H1 (cell line): ENCODE measurements at regions not wholly inside any gene's neighbourhood (a gene's known extent, or its start where the extent isn't known, plus 50 kb on each side); places are given as distances from the start of the nearest gene placed in this dataset.

Source experiments
- CTCF ChIA-PET: fragments of 300-600 bp; sonication (Branson Sonifier 250); formaldehyde crosslinking; loops from one replicate; lab custom pipeline; 2021; ENCODE audit not compliant: partially characterized antibody; lab: Charles Lee
- POLR2A ChIA-PET: fragments of 300-600 bp; sonication (Branson Sonifier 250); formaldehyde crosslinking; loops from one replicate; lab custom pipeline; 2021; ENCODE audit warnings: inconsistent platforms; ENCODE audit not compliant: partially characterized antibody; lab: Charles Lee
- DNase-seq, 2 experiments: peaks; one replicate each; pipeline versions ENCODE4 v3.0.0 to v3.0.0-alpha.2; 2010 to 2022; ENCODE audit warnings: low spot score in 2 of 2, low read depth in 1 of 2, mixed read lengths in 1 of 2
- FAIRE-seq: peaks from 2 replicates; lab custom pipeline; 2011; peaks lifted over from hg19 to GRCh38; lab: Jason Lieb, UNC
- H2AFZ ChIP-seq: 2 replicates; pipeline ENCODE4 v1.8.1; 2012; ENCODE audit warnings: low read length, inconsistent platforms
- H2AK5ac ChIP-seq: 2 replicates; pipeline ENCODE4 v1.6.1; 2013; ENCODE audit warnings: low read depth, low read length
- H2BK120ac ChIP-seq: replicated peaks from 2 replicates; pipeline ENCODE3; 2013; ENCODE audit warnings: low read depth, low read length, inconsistent platforms
- H2BK12ac ChIP-seq: 2 replicates; pipeline ENCODE4 v1.6.1; 2013; ENCODE audit warnings: low read depth, low read length
- H2BK15ac ChIP-seq: 2 replicates; pipeline ENCODE4 v1.6.1; 2013; ENCODE audit warnings: low read length
- H2BK20ac ChIP-seq: 2 replicates; pipeline ENCODE4 v1.6.1; 2013; ENCODE audit warnings: low read length
- H2BK5ac ChIP-seq: 2 replicates; pipeline ENCODE4 v1.6.1; 2013; ENCODE audit warnings: low read depth, low read length
- H3K14ac ChIP-seq: 2 replicates; pipeline ENCODE4 v1.6.1; 2013; ENCODE audit warnings: inconsistent platforms; ENCODE audit not compliant: insufficient read length
- H3K18ac ChIP-seq: 2 replicates; pipeline ENCODE4 v1.6.1; 2013; ENCODE audit warnings: low read length; ENCODE audit errors: extremely low read depth
- H3K23ac ChIP-seq: 2 replicates; pipeline ENCODE4 v1.6.1; 2013; ENCODE audit warnings: inconsistent platforms; ENCODE audit not compliant: insufficient read length
- H3K23me2 ChIP-seq: 2 replicates; pipeline ENCODE4 v1.6.1; 2013; ENCODE audit warnings: low read depth, low read length
- H3K27ac ChIP-seq: 2 replicates; pipeline ENCODE4 v1.6.1; 2011; ENCODE audit warnings: low read depth, low read length, inconsistent platforms
- H3K27me3 ChIP-seq, 4 experiments: replicated peaks in 1 of 4; 1 replicate in 1 of 4; 2 replicates in 3 of 4; pipeline versions ENCODE4 v1.6.1 to v1.8.1; 2011 to 2013; ENCODE audit warnings: low read length in 3 of 4, mild to moderate bottlenecking in 3 of 4, inconsistent platforms in 2 of 4, mixed read lengths in 2 of 4, moderate library complexity in 1 of 4; ENCODE audit not compliant: control insufficient read depth in 3 of 4, insufficient read depth in 3 of 4; ENCODE audit errors: extremely low read depth in 1 of 4
- H3K36me3 ChIP-seq, 4 experiments: 2 replicates each; pipeline versions ENCODE4 v1.6.1 to v1.8.1; 2011 to 2013; ENCODE audit warnings: mild to moderate bottlenecking in 4 of 4, low read length in 3 of 4, moderate library complexity in 2 of 4, control low read depth in 1 of 4, inconsistent platforms in 1 of 4; ENCODE audit not compliant: insufficient read depth in 4 of 4, control insufficient read depth in 2 of 4
- H3K4ac ChIP-seq: replicated peaks from 2 replicates; pipeline ENCODE3; 2013; ENCODE audit warnings: low read length, low read depth, mixed read lengths, inconsistent platforms; ENCODE audit not compliant: insufficient read length
- H3K4me1 ChIP-seq, 4 experiments: replicated peaks in 1 of 4; 1 replicate in 1 of 4; 2 replicates in 3 of 4; pipeline versions ENCODE4 v1.6.1 to v1.8.1; 2011 to 2013; ENCODE audit warnings: low read length in 3 of 4, inconsistent platforms in 2 of 4, mixed read lengths in 1 of 4; ENCODE audit not compliant: insufficient read depth in 4 of 4, control insufficient read depth in 3 of 4
- H3K4me2 ChIP-seq, 2 experiments: 2 replicates each; pipeline versions ENCODE4 v1.6.1 to v1.8.1; 2011 to 2013; ENCODE audit warnings: low read depth in 2 of 2, low read length in 2 of 2, control low read depth in 1 of 2, inconsistent platforms in 1 of 2, mild to moderate bottlenecking in 1 of 2; ENCODE audit not compliant: insufficient read depth in 1 of 2
- H3K4me3 ChIP-seq, 4 experiments: fragments of 200-600, 300-600 bp in 1 of 4; sonication (generic), shearing (Covaris generic), sonication (Bioruptor Twin) in 1 of 4; 2 replicates each; pipeline versions ENCODE4 v1.5.1 to v1.8.1; 2011 to 2016; ENCODE audit warnings: low read length in 4 of 4, low read depth in 3 of 4, control low read depth in 2 of 4, inconsistent platforms in 2 of 4, mild to moderate bottlenecking in 2 of 4, mixed read lengths in 1 of 4, moderate library complexity in 1 of 4; ENCODE audit not compliant: insufficient read depth in 2 of 4; ENCODE audit errors: extremely low read depth in 1 of 4
- H3K56ac ChIP-seq: replicated peaks from 2 replicates; pipeline ENCODE3; 2013; ENCODE audit warnings: low read depth, mild to moderate bottlenecking, mixed read lengths, low read length, inconsistent platforms; ENCODE audit not compliant: insufficient read length
- H3K79me1 ChIP-seq: 2 replicates; pipeline ENCODE4 v1.6.1; 2013; ENCODE audit warnings: low read depth, low read length, control low read depth
- H3K79me2 ChIP-seq, 2 experiments: 2 replicates each; pipeline versions ENCODE4 v1.6.1 to v1.8.1; 2012 to 2013; ENCODE audit warnings: low read length in 2 of 2, mild to moderate bottlenecking in 2 of 2, inconsistent platforms in 1 of 2; ENCODE audit not compliant: insufficient read depth in 2 of 2, control insufficient read depth in 1 of 2
- H3K9ac ChIP-seq, 4 experiments: replicated peaks in 1 of 4; 1 replicate in 1 of 4; 2 replicates in 3 of 4; pipeline versions ENCODE4 v1.6.1 to v1.8.1; 2011 to 2013; ENCODE audit warnings: low read depth in 3 of 4, low read length in 3 of 4, control low read depth in 2 of 4, mild to moderate bottlenecking in 2 of 4, moderate library complexity in 2 of 4, inconsistent platforms in 1 of 4; ENCODE audit errors: extremely low read depth in 1 of 4
- H3K9me3 ChIP-seq, 2 experiments: 2 replicates each; pipeline versions ENCODE4 v1.6.1 to v1.8.1; 2012 to 2013; ENCODE audit warnings: mild to moderate bottlenecking in 2 of 2, moderate library complexity in 2 of 2, control low read depth in 1 of 2, inconsistent platforms in 1 of 2, low read depth in 1 of 2, low read length in 1 of 2, mixed read lengths in 1 of 2; ENCODE audit not compliant: insufficient read depth in 2 of 2
- H4K20me1 ChIP-seq, 2 experiments: replicated peaks in 1 of 2; 2 replicates each; pipeline versions ENCODE3 to v1.8.1; 2011 to 2013; ENCODE audit warnings: inconsistent platforms in 2 of 2, low read length in 2 of 2, mild to moderate bottlenecking in 1 of 2; ENCODE audit not compliant: insufficient read depth in 2 of 2, control insufficient read depth in 1 of 2
- H4K5ac ChIP-seq: 2 replicates; pipeline ENCODE4 v1.6.1; 2013; ENCODE audit warnings: low read length, low read depth, mixed read lengths, inconsistent platforms; ENCODE audit not compliant: insufficient read length
- H4K8ac ChIP-seq: 2 replicates; pipeline ENCODE4 v1.8.0; 2013; ENCODE audit warnings: mild to moderate bottlenecking, moderate library complexity, low read length, inconsistent platforms; ENCODE audit not compliant: insufficient read depth; ENCODE audit errors: extremely low read depth
- H4K91ac ChIP-seq: replicated peaks from 2 replicates; pipeline ENCODE3; 2013; ENCODE audit warnings: low read length, mixed read lengths, inconsistent platforms; ENCODE audit not compliant: insufficient read length
- CBX5 ChIP-seq: fragments of 300-800, 300-1000 bp; sonication (generic); IDR thresholded peaks from 2 replicates; pipeline ENCODE4 v1.7.1; 2016; ENCODE audit warnings: antibody characterized with exemption, low read length, low read depth
- CEBPB ChIP-seq: IDR thresholded peaks from 2 replicates; pipeline ENCODE4 v1.6.1; 2012; ENCODE audit warnings: low read depth, low read length
- JUND ChIP-seq: IDR thresholded peaks from 2 replicates; pipeline ENCODE4 v1.6.1; 2011; ENCODE audit warnings: mild to moderate bottlenecking, improper control_type of control experiment, low read length
- POLR2AphosphoS5 ChIP-seq: IDR thresholded peaks from 2 replicates; pipeline ENCODE4 v1.6.1; 2011; ENCODE audit warnings: low read depth, low read length
- RFX5 ChIP-seq: IDR thresholded peaks from 2 replicates; pipeline ENCODE4 v1.6.1; 2011; ENCODE audit warnings: low read depth, low read length, improper control_type of control experiment, borderline replicate concordance
- TCF12 ChIP-seq: IDR thresholded peaks from 2 replicates; pipeline ENCODE4 v1.6.1; 2011; ENCODE audit warnings: low read depth, mild to moderate bottlenecking, low read length
- WGBS, 2 experiments: shearing (Covaris generic) in 1 of 2; methylation state at CpG; one replicate each; pipeline versions ENCODE4 v1.1.6 to v1.1.7; 2013 to 2015; ENCODE audit warnings: low lambda C conversion rate in 2 of 2, mixed read lengths in 2 of 2, inconsistent platforms in 1 of 2, low coverage in 1 of 2, missing lambda C conversion rate in 1 of 2; ENCODE audit not compliant: insufficient replicate concordance in 2 of 2, insufficient coverage in 1 of 2, insufficient read length in 1 of 2; ENCODE audit errors: extremely low coverage in 1 of 2, missing lambda C conversion rate in 1 of 2; 5-methylcytosine and 5-hydroxymethylcytosine counted together

DNA sequence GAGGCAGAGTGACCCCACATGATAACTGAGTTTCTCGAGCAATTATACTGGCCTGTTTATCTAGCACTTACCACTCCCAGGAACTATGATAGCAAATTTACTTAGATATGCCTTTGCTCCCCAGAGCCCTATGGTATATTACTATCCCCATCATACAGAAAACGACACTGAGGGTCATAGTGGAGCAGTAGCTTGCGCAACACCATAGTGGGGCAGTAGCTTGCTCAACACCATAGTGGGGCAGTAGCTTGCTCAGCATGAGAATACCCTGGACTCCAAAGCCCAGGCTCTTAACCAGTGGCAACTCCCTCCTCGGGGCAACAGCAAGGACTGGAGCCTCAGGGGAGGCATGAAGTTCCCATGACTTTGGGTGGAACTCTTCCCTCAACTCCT is 211.9 kb downstream of the NPHP4 start:
- Histone ChIP-seq H2AFZ (no peak overlapping the region), H3K27ac (no peak overlapping the region), H3K4me3 (no peak overlapping the region), H3K79me2 (no peaks in the 10 kb centered on the region), H3K27me3 (no peaks in the 10 kb centered on the region), H3K9me3 (no peaks in the 10 kb centered on the region), H3K23ac (no peak overlapping the region), H3K79me1 (no peaks in the 10 kb centered on the region), H2BK5ac (no peak overlapping the region), H4K5ac (no peak overlapping the region), H4K8ac (no peak overlapping the region), H3K23me2 (no peaks in the 10 kb centered on the region), H3K9ac (no peak overlapping the region), H2BK15ac (no peak overlapping the region), H3K4ac (no peak overlapping the region), H3K4me2 (no peak overlapping the region), H2BK120ac (no peak overlapping the region), H2BK12ac (no peak overlapping the region), H3K56ac (no peak overlapping the region), H3K36me3 (no peaks in the 10 kb centered on the region), H2BK20ac (no peak overlapping the region), H3K4me1 (no peaks in the 10 kb centered on the region; a peak in 1 of 7 replicates), H4K20me1 (no peaks in the 10 kb centered on the region), H2AK5ac (no peak overlapping the region), H4K91ac (no peak overlapping the region), H3K14ac (no peak overlapping the region), H3K18ac (no peak overlapping the region)
- FAIRE-seq (no peak), DNase-seq (no peak)
- ChIA-PET POLR2A (no interaction called here), CTCF (interaction anchor here (0.8 to 2.1 kb wide), 3 partner anchors 35 to 160 kb away, joined by 4 to 5 read pairs (median 4); no protein-coding TSS in a partner anchor)
- TF ChIP-seq CEBPB, result peak; percentile 84
- TF ChIP-seq CBX5, result no peak
- no peak for TF ChIP-seq JUND
- TF ChIP-seq POLR2AphosphoS5, result no peak
- TF ChIP-seq RFX5, result no peak
- TF ChIP-seq TCF12, result no peak
- 95% methylated on average over 4 of the region's 4 CpGs; no CpG with 5 or more reads in 1 of the 2 experiments for WGBS, 2 experiments
